ENCODE measurements at regions not wholly inside any gene's neighbourhood (a gene's known extent, or its start where the extent isn't known, plus 50 kb on each side); places are given as distances from the start of the nearest gene placed in this dataset.

DNA sequence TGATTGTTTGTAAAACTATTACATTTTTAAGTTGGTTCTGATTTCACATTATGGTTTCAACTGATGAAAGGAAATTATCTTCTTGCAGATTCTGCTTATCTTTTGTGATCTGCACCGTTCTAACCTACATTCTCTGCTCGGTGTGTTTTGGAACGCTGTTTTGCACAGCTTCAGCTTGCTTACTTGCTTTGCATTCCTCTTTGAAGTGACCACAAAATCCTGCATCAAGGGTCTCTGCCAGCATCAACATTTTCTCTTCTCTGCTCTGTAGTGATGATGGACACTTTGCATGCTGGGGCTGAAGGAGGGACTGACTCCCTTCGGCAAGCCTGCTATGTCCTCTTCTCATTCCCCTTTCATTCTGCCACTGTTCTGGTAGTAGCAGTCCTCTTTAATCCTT is 485.2 kb downstream of the FBXO15 start:
- TF ChIP-seq YY1 (IDR thresholded peaks at IDR 0.05; ENCODE audit: extremely low read depth, insufficient replicate concordance, low read depth, low read length) (no peak), POLR2AphosphoS5 (IDR thresholded peaks at IDR 0.05; ENCODE audit: low read depth, low read length) (no peak), EZH2 (IDR thresholded peaks at IDR 0.05) (no peak), FOSL1 (IDR thresholded peaks at IDR 0.05; ENCODE audit: low read depth) (no peak), CEBPB (IDR thresholded peaks at IDR 0.05; ENCODE audit: low read depth) (no peak), ZFX (IDR thresholded peaks at IDR 0.05) (no peak), SRF (IDR thresholded peaks at IDR 0.05; ENCODE audit: low read depth) (no peak), REST (IDR thresholded peaks at IDR 0.05; ENCODE audit: low read depth) (no peak), ELF1 (IDR thresholded peaks at IDR 0.05; ENCODE audit: borderline replicate concordance, low read depth) (no peak), SIN3A (IDR thresholded peaks at IDR 0.05; ENCODE audit: low read depth) (no peak), POLR2A (IDR thresholded peaks at IDR 0.05; ENCODE audit: borderline replicate concordance, extremely low read depth, insufficient read depth, insufficient read length) (no peak), JUND (IDR thresholded peaks at IDR 0.05) (no peak), TCF7L2 (IDR thresholded peaks at IDR 0.05; ENCODE audit: borderline replicate concordance, extremely low read depth, insufficient read depth, insufficient read length) (no peak), CBX3 (IDR thresholded peaks at IDR 0.05; ENCODE audit: low read depth) (no peak)
- no peak overlapping the region for H3K27ac ChIP-seq (ENCODE audit: low read depth, low read length)
- ChIA-PET RAD21 (ENCODE audit: low non-redundant PET in 1 of 2, low total read pairs in 2 of 2, uncharacterized antibody in 2 of 2, unreplicated experiment in 2 of 2) (no interaction called here), POLR2A (no interaction called here), CTCF (no interaction called here)
- no peaks in the 10 kb centered on the region for H3K79me2 ChIP-seq (ENCODE audit: insufficient read depth, low read length)
- no peaks in the 10 kb centered on the region for H3K27me3 ChIP-seq (ENCODE audit: insufficient read depth, low read length)
- no peaks in the 10 kb centered on the region for H3K4me1 ChIP-seq (ENCODE audit: control insufficient read depth in 1 of 2, insufficient read depth in 2 of 2, low read length in 2 of 2)
- no peaks in the 10 kb centered on the region for H4K20me1 ChIP-seq (ENCODE audit: insufficient read depth)
- H3K36me3 ChIP-seq (ENCODE audit: control insufficient read depth in 1 of 2, insufficient read depth in 2 of 2, low read length in 2 of 2): no peaks in the 10 kb centered on the region
- BruUV-seq (replicated peaks): no TSS peak
- peaks cover 1 to 9% of the 10 kb centered on the region in 2 experiments; a peak in 2 of 4 replicates for H3K9me3 ChIP-seq (ENCODE audit: control insufficient read depth in 1 of 2, insufficient read depth in 1 of 2, low read depth in 1 of 2, low read length in 2 of 2)
- no peak overlapping the region for H3K4me2 ChIP-seq (ENCODE audit: low read length)
- ATAC-seq (no peak), DNase-seq (ENCODE audit: low read depth, low spot score) (no peak)
- H3K9me2 ChIP-seq (ENCODE audit: insufficient read depth): no peaks in the 10 kb centered on the region
- intact Hi-C loops (cut with micrococcal nuclease): no loop called here
- H2AFZ ChIP-seq (ENCODE audit: low read depth, low read length, poor library complexity, severe bottlenecking): no peak overlapping the region
- no peak overlapping the region for H3K9ac ChIP-seq (ENCODE audit: low read length)
- no peak overlapping the region for H3K4me3 ChIP-seq (replicated peaks in 1 of 2; ENCODE audit: low read depth in 1 of 2, low read length in 2 of 2)
